Activated CD8-positive, alpha-beta memory T cell treated with anti-CD3 and anti-CD28 coated beads, Interleukin-2, amount 10 ng/mL, durations not matched to agents 7 days and 5 days (primary cell): ENCODE measurements at regions not wholly inside any gene's neighbourhood (a gene's known extent, or its start where the extent isn't known, plus 50 kb on each side); places are given as distances from the start of the nearest gene placed in this dataset.

Source experiments
- ATAC-seq: fragments of 150-1000 bp; cut with Tn5 transposase; one replicate; pipeline ENCODE4 v1.10.0; 2021; ENCODE audit warnings: moderate library complexity
- CTCF ChIA-PET: fragments of 350-600 bp; sonication (Branson Sonifier 250); formaldehyde crosslinking; loops from one replicate; lab custom pipeline; 2021; ENCODE audit warnings: antibody characterized with exemption; lab: Charles Lee
- DNase-seq: peaks from one replicate; pipeline ENCODE4 v3.0.0-alpha.2; 2020
- H3K27ac Mint-ChIP-seq: one replicate; pipeline ENCODE4 v1.8.0; 2021; ENCODE audit warnings: mild to moderate bottlenecking, mixed read lengths
- H3K27me3 Mint-ChIP-seq: one replicate; pipeline ENCODE4 v1.8.0; 2021; ENCODE audit warnings: mixed read lengths
- H3K36me3 Mint-ChIP-seq: one replicate; pipeline ENCODE4 v1.8.0; 2021; ENCODE audit warnings: mild to moderate bottlenecking, mixed read lengths
- H3K4me1 Mint-ChIP-seq: one replicate; pipeline ENCODE4 v1.8.0; 2021; ENCODE audit warnings: mixed read lengths
- H3K4me3 Mint-ChIP-seq: one replicate; pipeline ENCODE4 v1.8.0; 2021; ENCODE audit warnings: mild to moderate bottlenecking, moderate library complexity, mixed read lengths
- H3K9me3 Mint-ChIP-seq: one replicate; pipeline ENCODE4 v1.8.0; 2022; ENCODE audit warnings: low read depth, mixed read lengths

GRCh38 chr11:27894552-27894951 lies 194.3 kb upstream of the BDNF start:
- Mint-ChIP-seq H3K27me3 (peaks cover 2% of the 10 kb centered on the region), H3K27ac (no peak overlapping the region), H3K9me3 (no peaks in the 10 kb centered on the region), H3K4me1 (no peaks in the 10 kb centered on the region), H3K36me3 (no peaks in the 10 kb centered on the region), H3K4me3 (no peak overlapping the region)
- DNase-seq: no peak
- ATAC-seq: no peak
- CTCF ChIA-PET: no interaction called here

GRCh38 chr11:27886857-27887256 lies 186.6 kb upstream of the BDNF start:
- H3K4me3 Mint-ChIP-seq: no peak overlapping the region

GRCh38 chr11:27882066-27882697 lies 181.9 kb upstream of the BDNF start:
- DNase-seq (no peak), ATAC-seq (no peak)
- no peaks in the 10 kb centered on the region for H3K27me3 Mint-ChIP-seq
- no peak overlapping the region for H3K4me3 Mint-ChIP-seq
- no peaks in the 10 kb centered on the region for H3K4me1 Mint-ChIP-seq
- H3K9me3 Mint-ChIP-seq: no peaks in the 10 kb centered on the region
- no peaks in the 10 kb centered on the region for H3K36me3 Mint-ChIP-seq
- no peak overlapping the region for H3K27ac Mint-ChIP-seq
- CTCF ChIA-PET: no interaction called here

More at GRCh38 chr11:27886857-27887256, 186.6 kb upstream of the BDNF start:
- H3K9me3 Mint-ChIP-seq: no peaks in the 10 kb centered on the region
- no peak overlapping the region for H3K27ac Mint-ChIP-seq
- ATAC-seq: no peak
- H3K36me3 Mint-ChIP-seq: no peaks in the 10 kb centered on the region
- no peaks in the 10 kb centered on the region for H3K27me3 Mint-ChIP-seq
- DNase-seq: no peak
- CTCF ChIA-PET: no interaction called here
- H3K4me1 Mint-ChIP-seq: no peaks in the 10 kb centered on the region

- peaks cover 3% of the 10 kb centered on the region for H3K9me3 Mint-ChIP-seq
- no peaks in the 10 kb centered on the region for H3K4me1 Mint-ChIP-seq
- CTCF ChIA-PET: no interaction called here
- H3K27ac Mint-ChIP-seq: no peak overlapping the region
- H3K4me3 Mint-ChIP-seq: no peak overlapping the region
- DNase-seq (no peak), ATAC-seq (no peak)
- H3K27me3 Mint-ChIP-seq: no peaks in the 10 kb centered on the region
- H3K36me3 Mint-ChIP-seq: no peaks in the 10 kb centered on the region
Observed at GRCh38 chr11:27875831-27876775, 175.8 kb upstream of the BDNF start.

- ATAC-seq (no peak), DNase-seq (no peak)
- H3K4me1 Mint-ChIP-seq: no peaks in the 10 kb centered on the region
- H3K27me3 Mint-ChIP-seq: no peaks in the 10 kb centered on the region
- peaks cover 3% of the 10 kb centered on the region for H3K9me3 Mint-ChIP-seq
- H3K36me3 Mint-ChIP-seq: no peaks in the 10 kb centered on the region
- no peak overlapping the region for H3K27ac Mint-ChIP-seq
- H3K4me3 Mint-ChIP-seq: no peak overlapping the region
- CTCF ChIA-PET: no interaction called here
Observed at GRCh38 chr11:27874998-27875830, 175.0 kb upstream of the BDNF start.

- ATAC-seq (no peak), DNase-seq (no peak)
- Mint-ChIP-seq H3K4me3 (no peak overlapping the region), H3K27me3 (no peaks in the 10 kb centered on the region), H3K27ac (no peak overlapping the region), H3K36me3 (no peaks in the 10 kb centered on the region), H3K4me1 (no peaks in the 10 kb centered on the region), H3K9me3 (peaks cover 3% of the 10 kb centered on the region)
- CTCF ChIA-PET: no interaction called here
Observed at GRCh38 chr11:27873664-27874063, 173.4 kb upstream of the BDNF start.

GRCh38 chr11:27871056-27871455 lies 170.8 kb upstream of the BDNF start:
- Mint-ChIP-seq H3K9me3 (peaks cover 3% of the 10 kb centered on the region), H3K27ac (no peak overlapping the region), H3K27me3 (peaks cover 2% of the 10 kb centered on the region), H3K4me3 (no peak overlapping the region), H3K4me1 (no peaks in the 10 kb centered on the region), H3K36me3 (no peaks in the 10 kb centered on the region)
- ATAC-seq (no peak), DNase-seq (no peak)
- CTCF ChIA-PET: no interaction called here

GRCh38 chr11:27869701-27870100 lies 169.4 kb upstream of the BDNF start:
- Mint-ChIP-seq H3K4me3 (no peak overlapping the region), H3K9me3 (no peaks in the 10 kb centered on the region), H3K27ac (no peak overlapping the region), H3K36me3 (no peaks in the 10 kb centered on the region), H3K27me3 (peaks cover 2% of the 10 kb centered on the region), H3K4me1 (no peaks in the 10 kb centered on the region)
- CTCF ChIA-PET: no interaction called here
- no peak for DNase-seq
- no peak for ATAC-seq

GRCh38 chr11:27868709-27869108 lies 168.5 kb upstream of the BDNF start:
- CTCF ChIA-PET: no interaction called here
- Mint-ChIP-seq H3K27me3 (peaks cover 2% of the 10 kb centered on the region), H3K4me1 (no peaks in the 10 kb centered on the region), H3K9me3 (no peaks in the 10 kb centered on the region), H3K4me3 (no peak overlapping the region), H3K27ac (no peak overlapping the region), H3K36me3 (no peaks in the 10 kb centered on the region)
- DNase-seq (no peak), ATAC-seq (no peak)

GRCh38 chr11:27868226-27868625 lies 168.0 kb upstream of the BDNF start:
- Mint-ChIP-seq H3K4me3 (no peak overlapping the region), H3K27ac (no peak overlapping the region), H3K36me3 (no peaks in the 10 kb centered on the region), H3K9me3 (no peaks in the 10 kb centered on the region), H3K4me1 (no peaks in the 10 kb centered on the region), H3K27me3 (peaks cover 2% of the 10 kb centered on the region)
- CTCF ChIA-PET: no interaction called here
- ATAC-seq (no peak), DNase-seq (no peak)

GRCh38 chr11:27865105-27865504 lies 164.8 kb upstream of the BDNF start:
- DNase-seq (no peak), ATAC-seq (no peak)
- Mint-ChIP-seq H3K4me1 (no peaks in the 10 kb centered on the region), H3K9me3 (no peaks in the 10 kb centered on the region), H3K27me3 (peaks cover 2% of the 10 kb centered on the region), H3K36me3 (no peaks in the 10 kb centered on the region), H3K27ac (no peak overlapping the region), H3K4me3 (no peak overlapping the region)
- CTCF ChIA-PET: no interaction called here

GRCh38 chr11:27864611-27865010 lies 164.4 kb upstream of the BDNF start:
- no peaks in the 10 kb centered on the region for H3K36me3 Mint-ChIP-seq
- DNase-seq (no peak), ATAC-seq (no peak)
- peaks cover 2% of the 10 kb centered on the region for H3K27me3 Mint-ChIP-seq
- no peaks in the 10 kb centered on the region for H3K9me3 Mint-ChIP-seq
- CTCF ChIA-PET: no interaction called here
- H3K4me3 Mint-ChIP-seq: no peak overlapping the region
- no peaks in the 10 kb centered on the region for H3K4me1 Mint-ChIP-seq
- H3K27ac Mint-ChIP-seq: no peak overlapping the region

GRCh38 chr11:27864091-27864491 lies 163.8 kb upstream of the BDNF start:
- H3K36me3 Mint-ChIP-seq: no peaks in the 10 kb centered on the region
- no peak for ATAC-seq
- no peaks in the 10 kb centered on the region for H3K9me3 Mint-ChIP-seq
- DNase-seq: no peak
- peaks cover 2% of the 10 kb centered on the region for H3K27me3 Mint-ChIP-seq
- H3K4me3 Mint-ChIP-seq: no peak overlapping the region
- no peak overlapping the region for H3K27ac Mint-ChIP-seq
- H3K4me1 Mint-ChIP-seq: no peaks in the 10 kb centered on the region
- CTCF ChIA-PET: no interaction called here
